DMS53 treated with DMSO at 0.1 percent for 48 hours (cell line): ENCODE measurements at regions not wholly inside any gene's neighbourhood (a gene's known extent, or its start where the extent isn't known, plus 50 kb on each side); places are given as distances from the start of the nearest gene placed in this dataset.

Experiments
- DNase-seq: peaks from one replicate; lab custom pipeline; 2025; ENCODE audit not compliant: unreplicated experiment; lab: John Stamatoyannopoulos, UW

DNA sequence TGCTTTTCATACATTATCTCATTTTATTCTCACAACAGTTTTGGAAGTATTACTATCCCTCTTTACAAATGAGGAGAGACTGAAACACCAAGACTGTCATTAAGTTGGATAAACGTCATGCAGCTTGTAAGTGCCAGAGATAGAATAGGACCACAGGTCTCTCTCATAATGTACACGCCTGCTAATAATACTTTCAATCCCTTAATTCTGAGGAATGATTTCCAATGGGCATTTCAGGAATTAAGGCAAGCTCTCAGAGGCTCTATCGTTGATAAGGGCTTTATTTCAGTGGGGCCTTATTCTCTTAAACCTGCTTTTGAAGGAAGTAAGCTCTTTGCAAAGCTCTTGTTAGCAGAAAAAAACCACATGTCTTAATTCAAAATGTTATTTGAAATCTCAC is 229.1 kb downstream of the NFKBIZ start:
- DNase-seq, result no peak

DNA sequence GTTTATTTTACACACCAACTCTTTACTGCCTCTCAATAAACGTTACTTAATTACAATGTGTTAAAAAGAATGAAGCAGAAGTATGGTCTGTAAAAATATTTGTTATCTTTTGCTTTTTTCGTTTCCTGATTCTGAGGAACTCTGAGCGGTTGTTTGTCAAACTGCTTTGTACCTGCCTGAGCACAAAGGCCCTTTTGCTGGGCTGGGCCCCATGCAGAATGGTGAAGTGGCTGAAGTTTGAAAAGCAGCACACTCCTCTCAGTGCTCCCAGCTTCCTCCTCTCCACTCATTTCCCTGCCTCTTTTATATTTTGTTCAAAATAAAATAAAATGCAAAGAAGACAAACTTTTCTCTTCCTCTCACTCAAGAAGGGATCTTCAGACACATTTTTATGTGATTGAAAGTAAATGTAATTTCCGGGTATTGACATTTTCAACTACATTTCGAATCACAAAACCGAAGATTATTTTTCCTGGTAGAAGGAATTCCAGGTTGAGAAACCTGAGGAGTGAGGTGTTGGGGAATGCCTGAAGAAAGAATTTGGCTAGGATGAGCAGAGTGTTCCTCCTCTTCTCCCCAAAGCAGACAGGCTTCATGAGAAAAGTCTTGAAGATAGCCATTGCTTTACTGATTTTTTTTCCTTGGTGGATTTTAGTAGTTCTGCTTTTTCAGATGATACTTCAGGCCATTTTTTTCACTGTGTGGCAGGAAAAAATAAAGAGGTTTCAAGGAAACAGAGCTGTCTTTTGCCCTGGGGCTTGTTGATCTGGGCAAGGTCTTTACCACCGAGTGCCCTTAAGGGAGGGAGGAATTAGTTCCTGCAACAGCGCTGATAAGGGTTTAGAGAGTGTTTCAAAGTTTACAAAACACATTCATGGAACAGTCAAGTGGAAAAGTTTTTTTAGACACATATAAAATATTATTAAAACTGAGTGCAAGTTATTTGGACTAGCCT is 229.8 kb downstream of the NFKBIZ start:
- DNase-seq, result peak; percentile 6

DNA sequence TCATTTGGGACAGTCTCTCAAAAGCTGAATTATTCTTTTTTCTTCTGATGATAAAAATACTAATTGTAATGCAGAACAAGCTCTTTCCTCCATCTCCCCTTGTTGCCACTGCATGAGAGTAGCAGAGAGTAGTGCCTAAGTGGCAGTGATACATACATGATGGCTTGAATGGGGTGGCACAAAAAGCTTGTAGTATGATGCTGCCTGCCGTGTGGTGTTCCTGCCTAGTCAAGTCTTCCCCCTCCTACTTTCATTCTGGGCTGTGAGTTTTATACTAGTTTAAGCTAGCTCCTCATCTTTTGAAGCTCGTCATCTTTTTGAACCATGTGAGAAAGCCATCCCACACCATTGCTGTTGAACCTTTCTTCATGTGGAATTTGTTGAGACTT is 230.5 kb downstream of the NFKBIZ start:
- no peak for DNase-seq

DNA sequence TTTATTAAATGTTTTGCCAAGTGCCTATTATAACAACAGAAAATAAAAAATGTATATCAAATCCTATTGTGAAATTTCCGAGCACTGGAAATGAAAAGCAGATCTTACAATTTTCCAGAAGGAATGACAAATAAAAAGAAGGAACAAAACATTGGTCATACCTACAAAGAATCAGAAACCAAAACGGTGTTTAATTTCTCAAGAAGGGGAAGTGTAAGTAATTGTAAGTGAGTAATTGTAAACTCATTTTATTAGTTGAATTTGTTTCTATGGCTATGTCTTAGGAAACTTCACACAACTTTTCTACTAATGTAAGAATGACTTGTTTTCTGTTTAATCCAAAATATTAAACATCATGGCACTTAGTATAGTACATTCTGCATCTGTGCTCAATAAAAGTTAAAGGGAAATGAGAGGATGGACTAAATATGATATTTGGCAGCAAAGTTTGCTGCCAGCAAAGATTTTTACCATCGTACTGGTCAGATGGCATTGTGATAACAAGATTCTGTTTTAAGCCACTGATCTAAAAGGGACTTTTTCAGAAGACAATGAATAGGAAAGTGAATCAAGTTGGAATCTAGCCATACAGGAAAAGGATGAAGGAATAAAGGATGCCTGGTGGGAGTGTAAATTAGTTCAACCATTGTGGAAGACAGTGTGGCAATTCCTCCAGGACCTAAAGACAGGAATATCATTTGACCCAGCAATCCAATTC is 232.4 kb downstream of the NFKBIZ start:
- no peak for DNase-seq

DNA sequence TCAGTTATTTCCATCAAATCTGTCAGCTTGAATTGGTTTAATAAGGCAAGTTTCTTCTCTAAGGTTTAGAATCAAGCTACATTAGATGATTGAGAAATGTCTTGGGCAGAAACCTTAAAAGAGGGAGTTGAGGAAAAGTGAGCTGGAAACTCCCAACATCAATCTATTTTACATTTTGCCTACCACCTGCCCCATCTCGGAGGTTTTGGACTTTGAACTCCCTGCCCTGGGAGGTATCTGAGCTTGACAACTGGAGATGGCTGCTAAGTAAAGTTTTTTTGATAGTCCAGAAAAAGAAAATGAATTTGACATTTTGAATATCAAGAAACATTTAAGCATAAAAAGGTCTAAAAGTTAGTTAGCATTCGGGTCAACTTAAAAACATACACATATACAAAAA is 234.2 kb downstream of the NFKBIZ start:
- no peak for DNase-seq

DNA sequence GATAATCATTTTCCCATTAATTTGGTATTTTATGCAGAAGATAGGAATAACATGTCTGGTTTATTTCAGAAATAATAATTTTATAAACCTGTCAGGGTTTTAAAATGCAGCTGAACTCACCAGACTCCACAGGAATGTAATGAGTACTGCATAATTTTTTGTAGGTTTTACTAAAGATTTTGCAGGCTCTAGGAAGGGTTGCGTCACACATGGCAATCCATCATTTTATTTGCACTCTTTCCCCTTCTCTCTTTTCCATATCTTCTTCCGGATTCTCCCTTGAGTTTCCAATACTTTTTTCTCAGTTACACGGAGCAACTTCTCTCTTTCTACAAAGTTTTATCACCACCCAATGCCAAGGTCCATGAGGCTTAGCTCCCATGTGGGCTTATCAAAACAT is 234.7 kb downstream of the NFKBIZ start:
- DNase-seq, result no peak

DNA sequence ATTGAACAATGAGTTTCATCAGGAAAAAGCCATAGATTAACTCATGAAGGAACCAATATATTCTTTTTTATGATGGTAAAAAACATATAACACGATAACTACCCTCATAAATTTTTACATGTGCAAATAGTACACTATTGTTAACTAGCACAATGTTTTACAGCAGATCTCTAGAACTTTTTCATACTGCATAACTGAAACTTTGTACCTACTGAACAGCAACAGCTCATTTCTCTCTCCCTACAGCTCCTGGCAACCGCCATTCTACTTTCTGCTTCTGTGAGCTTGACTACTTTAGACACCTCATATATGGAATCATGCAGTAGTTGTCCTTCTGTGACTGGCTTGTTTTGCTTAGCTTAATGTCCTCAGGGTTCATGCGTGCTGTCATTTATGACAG is 235.4 kb downstream of the NFKBIZ start:
- no peak for DNase-seq

DNA sequence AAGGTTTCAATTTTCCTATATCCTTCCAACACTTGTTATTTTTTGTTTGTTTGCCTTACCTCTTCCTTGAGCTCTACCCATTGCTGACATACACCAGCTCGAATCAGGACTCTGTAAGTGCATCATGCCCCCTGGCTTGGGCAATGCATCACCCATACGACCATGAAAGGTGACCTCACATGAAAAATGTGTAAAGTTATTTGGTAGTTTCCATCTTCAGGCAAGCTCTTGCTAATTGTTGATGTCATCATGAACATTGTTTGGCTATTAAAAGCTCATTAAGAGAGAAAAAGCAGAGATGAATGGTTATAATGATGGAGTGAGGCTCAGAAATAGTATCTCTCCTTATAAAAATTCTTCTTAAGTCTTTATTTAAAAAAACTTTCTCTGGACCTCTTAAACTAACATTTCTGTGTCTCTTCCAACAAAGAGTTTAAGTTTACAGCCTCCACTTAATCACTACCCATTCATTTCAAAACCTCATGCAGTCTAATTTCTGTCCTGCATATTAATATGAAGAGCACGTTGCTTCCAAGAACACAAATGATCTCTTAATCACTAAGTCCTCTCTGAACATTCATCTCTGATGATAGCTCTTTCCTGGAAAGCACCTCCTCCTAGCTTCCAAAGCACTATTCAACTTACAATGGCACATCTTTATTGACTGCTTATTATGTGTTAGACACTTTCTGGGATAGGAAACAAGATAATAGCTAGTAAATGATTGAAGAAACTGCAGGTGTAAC is 236.3 kb downstream of the NFKBIZ start:
- DNase-seq, result no peak

DNA sequence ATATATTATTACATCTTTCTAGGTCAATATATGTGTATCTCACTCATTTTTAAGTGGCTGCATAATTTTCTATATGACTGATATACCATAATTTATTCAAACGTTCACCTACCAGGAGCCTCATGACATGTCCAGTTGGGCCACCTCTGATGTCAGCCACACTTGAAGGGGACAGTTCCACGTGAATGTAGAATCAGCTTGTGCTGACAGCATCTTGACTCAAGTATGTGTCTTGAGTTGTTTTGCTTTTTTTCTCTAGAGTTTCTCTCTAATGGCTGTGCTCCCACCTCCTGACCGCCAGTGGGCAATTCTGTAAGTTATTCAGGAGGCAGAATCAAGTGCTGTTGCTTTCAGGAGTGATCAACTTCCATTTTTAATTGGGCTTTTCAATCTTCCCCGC is 237.9 kb downstream of the NFKBIZ start:
- DNase-seq, result no peak

DNA sequence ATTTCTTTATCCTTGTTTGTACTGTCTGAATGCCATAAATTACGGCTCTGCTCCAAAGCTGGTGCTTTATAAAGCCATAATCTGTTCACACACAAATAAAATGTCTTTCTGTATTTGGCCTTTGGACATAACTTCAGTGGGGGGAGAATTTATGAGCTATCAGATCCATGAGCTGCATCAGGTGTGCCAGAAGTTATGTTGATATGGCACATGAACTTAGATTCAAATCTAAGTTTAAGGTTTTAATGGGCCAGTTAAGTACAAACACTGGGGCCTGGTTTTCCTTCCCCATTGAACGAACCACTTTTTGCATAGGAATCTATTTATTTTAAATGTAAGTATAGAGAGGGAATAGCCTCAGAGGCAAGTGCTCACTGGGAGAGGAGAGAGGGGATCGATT is 239.9 kb downstream of the NFKBIZ start:
- DNase-seq, result no peak

DNA sequence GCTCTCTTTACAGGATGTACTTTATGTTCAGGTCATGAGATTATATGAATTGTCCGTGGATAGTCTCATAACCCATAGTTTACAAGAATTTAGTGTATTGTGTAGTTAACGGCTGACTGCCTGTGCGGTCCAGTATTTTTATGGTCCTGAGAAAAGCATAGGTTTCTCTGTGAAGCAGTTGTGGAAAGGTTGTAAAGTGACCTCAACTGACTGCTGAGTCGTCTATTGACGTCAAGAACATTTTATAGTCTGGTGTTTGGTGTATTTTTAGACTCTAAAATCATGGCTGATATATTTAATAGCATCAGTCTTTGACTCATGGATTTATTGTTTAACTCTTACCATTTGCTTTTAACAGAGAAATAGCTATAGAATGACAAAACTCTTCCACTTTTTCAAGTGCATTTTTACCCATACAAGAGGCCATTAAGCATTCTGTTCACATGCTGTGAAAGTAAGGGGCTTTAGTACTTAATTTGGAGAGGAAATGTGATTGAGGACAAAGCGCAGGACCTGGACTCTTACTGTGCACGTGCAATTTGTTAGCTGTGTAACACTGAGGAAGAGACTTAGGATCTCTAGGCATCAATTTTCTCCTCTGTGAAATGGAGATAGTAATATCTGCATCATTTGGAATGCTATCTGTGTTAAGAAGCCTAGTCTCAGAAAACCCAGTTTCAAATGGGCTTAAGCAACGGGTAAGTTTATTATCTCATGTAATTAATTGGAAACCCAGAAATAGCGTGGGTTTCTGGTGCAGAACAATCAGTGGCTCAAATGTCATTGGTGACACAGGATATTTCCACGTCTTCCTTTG is 240.8 kb downstream of the NFKBIZ start:
- no peak for DNase-seq

DNA sequence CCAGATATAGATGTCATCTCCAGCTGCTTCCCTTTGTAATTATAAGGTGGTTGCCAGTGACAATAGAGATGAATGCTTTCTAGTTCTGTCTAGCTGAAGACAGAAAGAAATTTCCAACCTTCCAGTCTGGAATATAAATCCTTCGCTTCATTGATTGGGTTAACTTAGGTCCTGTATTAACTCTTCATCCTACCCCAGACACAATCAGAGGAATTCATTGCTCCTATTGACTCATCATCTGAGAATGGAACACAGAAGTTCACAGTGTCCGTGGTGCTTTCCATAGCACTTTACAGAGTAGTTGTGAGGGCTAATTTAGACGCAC is 241.4 kb downstream of the NFKBIZ start:
- no peak for DNase-seq

DNA sequence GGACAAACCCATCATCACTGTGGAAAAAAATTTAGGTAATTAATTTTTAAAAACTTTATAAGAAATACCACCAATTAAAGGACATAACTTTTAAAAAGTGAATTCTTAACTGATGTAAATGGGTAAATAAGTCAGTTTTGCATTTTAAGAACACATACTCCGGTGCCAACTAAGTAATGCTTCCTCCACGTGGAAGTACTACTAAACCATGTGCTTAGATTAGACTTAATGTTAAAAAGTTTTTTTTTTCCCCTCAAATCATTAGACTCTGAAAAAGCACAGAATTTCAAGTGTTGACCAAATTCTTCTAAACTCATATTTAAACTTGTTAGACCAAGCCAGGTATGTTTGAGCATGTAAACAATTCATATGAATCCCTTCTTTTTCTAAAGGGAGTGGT is 242.0 kb downstream of the NFKBIZ start:
- no peak for DNase-seq

DNA sequence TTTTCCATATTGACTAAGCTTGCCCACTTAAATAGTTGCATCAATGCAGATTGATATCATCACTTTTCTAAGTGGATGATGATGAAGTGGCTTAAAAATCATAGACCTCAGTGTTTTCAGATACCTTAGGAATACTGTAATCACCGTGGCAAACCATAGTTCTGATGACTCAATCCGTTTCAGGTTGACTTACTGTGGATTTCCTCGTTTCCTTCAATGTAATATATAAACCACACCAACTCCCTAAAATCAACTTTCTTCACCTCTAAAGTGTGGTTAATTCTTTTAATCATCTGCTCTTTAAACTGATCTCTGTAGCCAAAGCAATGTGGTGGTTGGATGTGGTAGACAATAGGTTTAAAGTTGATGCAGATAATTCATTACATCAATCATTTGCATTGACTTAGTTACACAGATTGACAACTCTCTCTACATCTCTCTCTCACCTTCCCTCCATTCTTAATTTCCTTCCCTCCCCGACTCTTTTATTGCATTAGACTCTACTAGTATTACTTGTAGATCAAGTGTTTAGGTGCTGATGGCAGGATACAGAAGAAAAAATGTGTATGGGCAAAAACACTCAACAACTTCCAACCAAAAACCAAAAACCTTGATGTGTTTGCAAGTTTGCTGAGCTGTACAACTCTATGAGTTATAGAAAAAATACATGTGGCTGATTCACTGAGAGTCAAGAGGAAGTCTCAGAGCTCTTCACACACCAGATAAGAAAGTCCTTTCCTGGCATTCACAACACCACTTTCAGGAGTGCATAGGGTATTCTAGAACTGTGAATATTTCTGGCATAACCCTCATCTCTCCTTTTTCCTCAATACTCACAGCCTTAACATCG is 243.5 kb downstream of the NFKBIZ start:
- DNase-seq, result no peak

DNA sequence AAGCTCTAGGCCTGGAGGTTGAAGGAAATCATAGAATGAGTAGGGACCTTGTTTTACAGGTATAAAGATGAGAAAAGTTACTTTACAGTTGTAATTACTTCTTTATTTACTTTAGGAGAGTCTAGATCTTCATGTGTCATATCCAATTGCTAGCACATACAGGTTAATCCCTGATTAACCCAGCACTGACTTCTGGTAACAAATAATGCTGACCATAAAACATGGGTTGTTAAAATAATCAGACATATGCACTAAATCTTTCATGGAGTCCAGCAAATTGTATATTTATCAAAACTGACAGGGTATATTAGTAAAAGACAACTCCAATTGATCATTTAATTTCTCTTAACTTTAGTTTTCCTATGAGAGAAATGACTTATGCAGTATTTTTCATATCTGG is 245.2 kb downstream of the NFKBIZ start:
- no peak for DNase-seq

DNA sequence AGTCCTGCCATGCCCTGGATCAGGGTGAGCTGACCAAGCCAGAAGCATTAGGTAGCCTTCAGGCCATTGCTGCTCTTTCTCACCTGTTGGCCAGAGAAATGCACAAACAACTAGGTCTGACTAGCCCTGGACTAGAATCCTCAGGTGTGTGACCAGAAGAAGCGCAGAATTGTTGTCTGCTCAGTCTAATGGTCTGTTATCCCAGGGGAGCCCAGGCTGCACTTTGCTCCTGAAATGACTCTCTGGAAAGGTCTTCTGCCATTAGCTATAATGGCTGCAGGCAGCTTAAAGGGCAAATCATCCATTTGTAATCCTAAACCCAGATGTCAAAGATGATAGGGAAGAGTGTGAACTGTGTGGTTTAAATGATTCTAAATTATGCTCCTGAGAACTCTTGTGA is 246.1 kb downstream of the NFKBIZ start:
- DNase-seq, result no peak

DNA sequence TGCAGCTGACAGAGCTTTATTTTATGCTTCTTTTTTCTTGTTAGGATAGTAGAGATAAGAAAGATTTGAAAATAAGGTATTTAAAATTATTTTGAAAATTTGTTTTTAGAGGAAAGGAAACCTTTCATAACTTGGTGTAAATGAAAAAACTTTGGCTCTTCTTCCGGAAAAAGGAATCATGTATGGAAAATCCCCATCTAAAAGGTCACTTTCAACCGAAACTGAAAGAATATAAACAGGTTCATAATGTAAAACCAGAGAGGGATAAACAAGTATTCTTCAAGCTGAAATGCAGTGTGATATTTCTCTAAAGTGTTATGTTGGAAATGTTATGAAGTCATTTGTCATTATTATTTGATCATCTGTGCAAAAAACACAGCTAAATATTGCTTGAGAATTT is 246.8 kb downstream of the NFKBIZ start:
- no peak for DNase-seq

DNA sequence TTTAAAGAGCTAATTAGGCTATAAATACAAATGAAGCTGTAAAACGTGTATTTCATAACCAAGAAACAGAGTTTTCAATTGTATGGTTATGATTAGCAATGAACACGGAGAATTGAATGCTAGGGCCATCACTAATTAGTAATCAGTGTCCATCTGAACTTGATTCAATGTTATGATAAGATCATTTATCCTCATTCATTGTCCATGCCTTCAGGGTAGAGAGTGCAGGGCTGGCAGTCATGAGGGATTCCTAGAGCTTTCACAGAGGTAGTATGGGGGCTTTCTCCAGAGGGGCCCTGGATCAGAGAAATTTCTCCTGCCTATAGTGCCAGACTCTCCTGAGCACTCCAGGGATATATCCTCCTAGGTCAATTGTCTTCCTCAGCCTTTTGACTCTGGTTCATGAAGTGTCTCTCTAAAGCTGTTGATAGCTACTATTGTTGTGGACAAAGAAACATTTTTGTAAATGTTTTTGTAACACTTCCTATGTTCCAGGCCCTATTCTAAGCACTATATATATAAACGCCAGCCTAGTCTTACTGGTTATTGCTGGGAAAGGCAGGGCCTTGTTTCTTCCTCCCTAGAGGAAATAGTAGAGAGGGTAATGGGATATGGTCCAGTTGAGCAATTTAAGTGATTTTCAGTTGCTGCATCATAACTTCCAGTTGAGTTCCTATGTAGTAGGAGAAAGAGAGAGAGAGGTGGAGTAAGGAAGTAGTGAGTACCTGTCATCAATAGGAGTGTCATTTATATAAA is 249.0 kb downstream of the NFKBIZ start:
- no peak for DNase-seq

DNA sequence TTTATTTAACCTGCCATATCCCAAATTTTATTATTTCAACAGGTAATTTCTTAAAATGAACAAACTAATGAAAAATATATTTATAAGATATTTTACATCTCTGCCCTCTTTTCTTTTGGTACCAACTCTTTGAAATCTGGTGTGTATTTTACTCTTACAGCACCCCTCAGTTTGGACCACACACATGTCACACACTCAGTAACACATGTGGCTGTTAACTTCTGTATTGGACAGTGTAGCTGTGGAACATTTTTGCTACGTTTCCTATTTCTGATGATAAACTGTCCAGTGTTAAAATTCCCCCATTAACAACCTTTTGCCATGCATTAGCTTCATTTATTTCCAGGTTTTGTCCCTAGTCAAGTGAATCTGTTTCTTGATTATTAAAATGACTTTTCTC is 250.6 kb downstream of the NFKBIZ start:
- no peak for DNase-seq
